NCI-H2196 treated with DMSO at 0.1 percent for 48 hours (cell line): ENCODE measurements at regions not wholly inside any gene's neighbourhood (a gene's known extent, or its start where the extent isn't known, plus 50 kb on each side); places are given as distances from the start of the nearest gene placed in this dataset.

Experiments
- DNase-seq: peaks from one replicate; lab custom pipeline; 2025; ENCODE audit not compliant: unreplicated experiment; lab: John Stamatoyannopoulos, UW

GRCh38 chr16:51443934-51444333 lies 292.9 kb upstream of the SALL1 start:
- DNase-seq, result no peak

- DNase-seq, result no peak
Measured at GRCh38 chr16:51442141-51442870, 291.2 kb upstream of the SALL1 start.

DNA sequence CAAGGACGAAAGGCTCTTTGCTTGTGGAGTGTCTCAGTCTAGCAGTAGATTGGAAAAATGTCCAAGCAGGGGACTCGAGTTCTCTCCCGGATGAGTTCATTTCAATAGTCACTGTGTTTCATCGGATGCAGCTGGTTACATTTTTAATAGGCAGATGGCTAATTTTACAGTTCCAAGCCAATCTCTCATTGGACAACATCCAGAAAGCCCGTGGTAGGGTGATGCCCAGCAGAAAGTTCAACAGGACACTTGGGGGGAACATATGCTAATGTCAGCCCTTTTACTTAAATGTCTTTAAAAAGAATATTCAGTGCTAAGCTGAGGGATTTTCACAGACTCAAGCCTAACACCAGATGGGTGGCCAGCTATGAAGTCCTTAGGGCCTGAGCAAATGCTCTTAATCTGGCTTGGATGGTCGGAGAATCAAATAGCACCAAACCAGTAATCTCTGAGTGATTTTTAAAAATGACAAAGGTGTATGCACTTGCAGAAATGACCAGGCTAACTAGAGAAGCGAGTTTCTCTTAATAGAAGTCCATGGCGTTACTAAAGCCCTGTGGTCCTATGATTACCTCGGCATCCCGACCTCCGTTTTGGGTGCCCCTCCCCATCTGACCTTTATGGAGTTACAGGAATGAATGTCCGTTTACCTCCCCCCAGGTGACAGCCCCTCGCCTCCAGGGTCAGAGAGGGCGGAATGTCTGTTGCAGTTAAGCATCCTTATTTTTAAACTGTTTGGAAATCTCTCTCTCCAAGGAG lies 289.2 kb upstream of the SALL1 start:
- DNase-seq, result no peak

- no peak for DNase-seq
Measured at GRCh38 chr16:51439271-51439670, 288.2 kb upstream of the SALL1 start.

DNA sequence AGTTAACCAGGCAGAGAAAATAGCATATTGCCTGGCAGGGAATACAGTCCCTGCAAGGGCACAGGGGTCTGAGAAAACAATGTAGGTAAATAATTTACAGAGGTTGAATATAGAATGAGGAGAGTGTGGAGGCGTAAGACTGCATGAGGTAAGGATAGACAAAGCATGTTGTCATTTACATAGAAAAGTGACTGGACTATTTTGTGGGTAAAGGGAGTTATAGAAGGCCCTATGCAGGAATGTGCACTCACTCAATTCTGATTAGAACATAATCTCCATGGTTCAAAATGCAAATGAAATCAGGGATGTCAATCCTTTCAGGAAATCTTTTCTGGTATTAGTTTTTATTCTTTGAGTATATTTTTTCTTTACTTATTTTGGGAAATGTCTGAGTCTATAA lies 285.7 kb upstream of the SALL1 start:
- DNase-seq, result no peak

GRCh38 chr16:51434567-51435198 lies 283.6 kb upstream of the SALL1 start:
- DNase-seq, result no peak

DNA sequence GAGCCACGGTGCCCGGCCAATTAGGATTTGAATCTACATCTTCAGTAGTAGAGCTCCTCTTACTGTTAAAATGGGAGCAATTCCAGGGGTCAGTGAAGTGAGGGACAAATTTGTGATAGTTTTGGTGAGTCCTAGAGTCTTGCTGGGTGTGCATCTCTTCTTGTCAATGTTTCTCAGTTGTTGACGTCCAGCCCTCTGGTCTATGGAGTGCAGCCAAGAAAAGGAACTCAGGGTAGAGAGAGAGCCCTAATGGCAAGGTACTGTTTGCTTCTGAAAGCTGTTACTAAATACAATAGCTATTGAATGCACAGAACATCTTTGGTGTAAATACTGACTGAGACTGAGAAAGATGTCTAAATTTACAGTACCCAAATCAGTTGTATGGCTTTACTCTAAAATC lies 282.5 kb upstream of the SALL1 start:
- DNase-seq, result no peak

DNA sequence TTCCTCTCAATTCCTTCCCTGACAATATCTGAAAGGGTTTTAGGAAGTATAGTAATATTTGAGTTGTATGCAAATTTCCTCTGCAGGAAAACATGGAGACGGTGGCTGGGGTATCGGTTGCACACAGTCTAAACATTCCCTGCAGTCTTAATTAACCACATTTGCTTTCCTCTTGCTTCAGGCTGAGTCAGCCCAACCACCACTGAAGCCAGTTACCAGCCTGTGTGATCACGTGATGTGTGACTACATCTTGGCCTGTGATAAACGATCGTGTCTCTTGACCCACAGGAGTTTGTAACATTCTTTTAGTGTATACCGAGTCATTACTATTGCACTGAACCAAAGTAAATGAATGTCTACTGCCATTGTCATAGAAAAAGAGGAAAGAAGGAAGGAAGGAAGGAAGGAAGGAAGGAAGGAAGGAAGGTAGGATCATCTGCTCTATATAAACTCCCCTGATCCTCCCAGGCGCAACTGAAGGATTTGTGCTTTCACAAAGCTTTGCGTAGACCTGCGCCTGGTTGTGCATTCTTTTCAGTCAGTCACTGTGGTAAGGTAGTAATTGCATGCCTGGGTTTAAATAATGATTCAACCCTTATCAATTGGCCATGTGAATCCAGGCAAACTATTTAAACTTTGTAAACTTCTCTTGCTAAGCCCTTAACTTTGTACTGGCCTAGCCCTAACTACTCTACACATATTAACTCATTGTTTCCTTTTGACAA lies 280.6 kb upstream of the SALL1 start:
- DNase-seq, result no peak

GRCh38 chr16:51430716-51431369 lies 279.8 kb upstream of the SALL1 start:
- DNase-seq, result no peak

DNA sequence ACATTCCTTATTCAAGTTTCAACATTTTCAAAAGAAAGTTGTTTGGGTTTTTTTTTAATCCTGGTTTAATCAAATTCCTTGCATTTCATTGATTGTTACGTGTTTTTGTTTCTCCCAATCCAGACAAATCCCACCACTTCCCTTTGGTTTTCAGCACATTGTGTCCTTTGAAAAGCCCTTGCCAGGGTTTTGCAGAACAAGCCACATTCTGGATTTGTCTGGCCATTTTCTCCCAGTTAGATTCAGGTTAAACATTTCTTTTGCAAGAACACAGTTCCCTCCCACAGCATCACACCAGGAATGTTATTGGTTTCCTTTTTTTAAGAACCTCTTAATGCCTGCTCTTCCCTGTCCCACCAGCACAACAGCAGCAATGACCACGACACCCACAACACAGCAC lies 278.0 kb upstream of the SALL1 start:
- no peak for DNase-seq

GRCh38 chr16:51427085-51427484 lies 276.0 kb upstream of the SALL1 start:
- DNase-seq, result no peak

- no peak for DNase-seq
Measured at GRCh38 chr16:51426276-51426675, 275.2 kb upstream of the SALL1 start.

DNA sequence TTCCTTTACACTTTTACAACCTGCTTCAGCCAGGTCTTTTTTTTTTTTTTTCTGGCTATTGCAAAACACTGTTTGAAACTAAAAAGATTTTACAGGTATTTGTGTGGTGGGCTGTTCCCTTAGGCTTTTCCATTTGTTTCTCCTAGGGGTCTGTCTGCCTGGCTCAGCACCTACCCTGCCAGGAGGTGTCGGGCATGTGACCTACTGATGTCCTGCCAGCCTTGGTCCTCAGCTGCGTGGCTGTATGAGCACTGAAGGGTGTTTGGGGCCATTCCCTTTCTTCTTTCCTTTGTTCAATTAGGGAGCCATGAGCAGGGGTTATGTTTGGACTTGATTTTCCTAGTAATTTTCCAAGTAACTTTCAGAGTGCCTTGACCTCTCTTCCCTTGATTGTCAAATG lies 269.2 kb upstream of the SALL1 start:
- DNase-seq, result no peak

- DNase-seq, result no peak
Measured at GRCh38 chr16:51419768-51420167, 268.7 kb upstream of the SALL1 start.

GRCh38 chr16:51418258-51418657 lies 267.2 kb upstream of the SALL1 start:
- DNase-seq, result no peak

- DNase-seq, result no peak
Measured at GRCh38 chr16:51416926-51417325, 265.9 kb upstream of the SALL1 start.

DNA sequence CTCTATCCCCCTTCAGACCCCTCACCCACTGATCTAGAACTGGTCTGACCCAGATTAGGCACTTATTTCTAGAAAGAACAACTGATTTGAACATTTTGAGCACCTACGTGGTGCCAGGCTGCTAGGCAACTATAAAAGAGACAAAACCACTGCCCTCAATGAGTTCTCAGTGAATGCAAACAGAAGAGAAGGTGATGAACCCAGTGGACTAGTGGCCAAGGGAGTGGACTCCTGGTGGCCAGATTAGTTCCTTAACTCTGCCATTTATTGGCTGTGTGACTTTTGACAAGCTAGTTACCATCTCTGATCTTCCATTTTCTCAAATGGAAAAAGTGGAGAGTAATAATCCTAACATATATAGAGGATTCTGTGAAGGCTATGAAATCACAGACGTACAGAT lies 259.1 kb upstream of the SALL1 start:
- DNase-seq, result no peak

- no peak for DNase-seq
Measured at GRCh38 chr16:51409001-51409675, 258.1 kb upstream of the SALL1 start.

- no peak for DNase-seq
Measured at GRCh38 chr16:51408357-51408756, 257.3 kb upstream of the SALL1 start.

- DNase-seq, result no peak
Measured at GRCh38 chr16:51407921-51408320, 256.9 kb upstream of the SALL1 start.
